Stimulated activated naive CD8-positive, alpha-beta T cell treated with anti-CD3 and anti-CD28 coated beads, Interleukin-15, Interleukin-2, amounts not matched to agents 100 U/mL and 50 U/mL, for 24 hours (primary cell): ENCODE measurements at regions not wholly inside any gene's neighbourhood (a gene's known extent, or its start where the extent isn't known, plus 50 kb on each side); places are given as distances from the start of the nearest gene placed in this dataset.
A peak's percentile ranks its signal among the peaks of the same experiment; 100 is the strongest.

ENCODE experiments used
- ATAC-seq: fragments of 150-1000 bp; cut with Tn5 transposase; one replicate; pipeline ENCODE4 v1.10.0; 2021
- DNase-seq: peaks from one replicate; pipeline ENCODE4 v3.0.0; 2021

GRCh38 chr1:98813738-98814309, 152.3 kb downstream of the SNX7 start:
- DNase-seq, result no peak
- peak; percentile 14 for ATAC-seq

- ATAC-seq, result no peak
- no peak for DNase-seq
Observed at GRCh38 chr1:98817821-98818220, 156.3 kb downstream of the SNX7 start.

GRCh38 chr1:98821379-98821778, 159.9 kb downstream of the SNX7 start:
- no peak for ATAC-seq

DNA sequence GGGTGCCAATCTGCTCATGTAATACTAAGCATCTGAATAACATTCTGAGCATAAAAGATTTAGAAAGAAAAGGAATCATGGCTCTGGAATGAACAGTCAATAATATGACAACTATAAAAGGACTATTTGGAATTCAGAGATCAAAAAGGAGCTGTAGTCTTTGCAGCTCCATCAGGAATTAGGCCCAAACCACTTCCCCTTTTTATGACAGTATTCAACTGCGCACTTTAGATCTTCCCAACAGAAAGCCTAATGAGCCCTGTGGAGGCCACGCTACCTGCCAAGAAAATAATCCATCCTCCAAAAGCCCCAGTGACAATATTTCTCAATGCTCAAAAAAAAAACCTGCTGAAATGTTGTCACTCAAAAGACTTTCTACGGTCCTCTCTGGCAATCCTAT, 163.2 kb downstream of the SNX7 start:
- ATAC-seq (no peak), DNase-seq (no peak)

More at GRCh38 chr1:98821379-98821778, 159.9 kb downstream of the SNX7 start:
- no peak for DNase-seq

GRCh38 chr1:98827041-98827440, 165.5 kb downstream of the SNX7 start:
- no peak for DNase-seq
- ATAC-seq, result no peak

DNA sequence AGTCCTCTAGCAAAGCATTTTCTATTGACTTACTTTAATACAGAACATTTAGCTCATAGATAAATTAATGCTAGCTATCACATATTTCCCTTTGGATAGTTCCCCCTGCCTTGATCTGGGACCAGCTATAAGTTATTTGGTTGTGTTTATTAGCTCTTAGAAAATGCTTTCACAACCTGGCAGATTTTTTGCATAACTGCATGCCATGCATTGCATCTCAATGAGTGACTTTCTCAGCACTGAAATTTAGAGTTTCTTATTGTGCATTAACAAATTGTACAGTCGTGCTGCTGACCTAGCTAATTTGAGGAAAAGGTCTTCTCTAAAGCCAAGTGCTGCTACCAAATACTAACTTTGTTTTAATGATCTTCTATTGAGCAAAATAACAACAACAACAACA, 164.8 kb downstream of the PLPPR5 start:
- ATAC-seq (no peak), DNase-seq (no peak)
